Ascending aorta (tissue), 2 donors: ENCODE measurements at regions not wholly inside any gene's neighbourhood (a gene's known extent, or its start where the extent isn't known, plus 50 kb on each side); places are given as distances from the start of the nearest gene placed in this dataset.

Experiments
- DNase-seq, 2 donors: peaks; one replicate each; pipeline ENCODE4 v3.0.0-alpha.2; 2019; ENCODE audit warnings: low spot score in 2 of 2
- H3K27ac ChIP-seq, 2 donors: fragments of 200-600 bp; sonication (generic); one replicate each; pipeline ENCODE4 v1.5.1; 2016 to 2017; ENCODE audit warnings: mild to moderate bottlenecking in 1 of 2
- H3K27me3 ChIP-seq: fragments of 200-600 bp; sonication (generic); one replicate; pipeline ENCODE4 v1.5.1; 2017
- H3K36me3 ChIP-seq, 2 donors: fragments of 200-600 bp; sonication (generic); one replicate each; pipeline ENCODE4 v1.5.1; 2016
- H3K4me1 ChIP-seq, 2 donors: fragments of 200-600 bp; sonication (generic); one replicate each; pipeline ENCODE4 v1.5.1; 2016 to 2017; ENCODE audit warnings: mild to moderate bottlenecking in 1 of 2
- H3K4me3 ChIP-seq, 2 donors: fragments of 200-600 bp; sonication (generic); one replicate each; pipeline ENCODE4 v1.5.1; 2016 to 2017; ENCODE audit warnings: mild to moderate bottlenecking in 1 of 2
- H3K9me3 ChIP-seq, 2 donors: fragments of 200-600 bp; sonication (generic); one replicate each; pipeline ENCODE4 v1.5.1; 2016
- intact Hi-C: fragments of 100-400 bp; cut with DNase I; formaldehyde crosslinking; loops from one replicate; pipeline ENCODE4 v1.15.1; 2023
- TF ChIP-seq, protein P1 (sequence below), 3 experiments: fragments of 200-600 bp in 2 of 3; fragments of 450-650 bp in 1 of 3; sonication (generic) in 2 of 3; IDR thresholded peaks; one replicate each; pipeline ENCODE4 v1.5.1; 2016 to 2019; ENCODE audit warnings: antibody characterized with exemption in 3 of 3, mild to moderate bottlenecking in 1 of 3, moderate library complexity in 1 of 3

- no peak overlapping the region for H3K27ac ChIP-seq
Measured at GRCh38 chr6:103729658-103730057, 1130.1 kb downstream of the HACE1 start.

GRCh38 chr6:103723438-103724322 lies 1136.0 kb downstream of the HACE1 start:
- Histone ChIP-seq H3K4me3 (no peak overlapping the region), H3K9me3 (no peaks in the 10 kb centered on the region), H3K27ac (no peak overlapping the region), H3K27me3 (no peaks in the 10 kb centered on the region), H3K36me3 (no peaks in the 10 kb centered on the region), H3K4me1 (no peaks in the 10 kb centered on the region)
- intact Hi-C loops = no loop called here
- DNase-seq = no peak
- TF ChIP-seq, protein P1, sequence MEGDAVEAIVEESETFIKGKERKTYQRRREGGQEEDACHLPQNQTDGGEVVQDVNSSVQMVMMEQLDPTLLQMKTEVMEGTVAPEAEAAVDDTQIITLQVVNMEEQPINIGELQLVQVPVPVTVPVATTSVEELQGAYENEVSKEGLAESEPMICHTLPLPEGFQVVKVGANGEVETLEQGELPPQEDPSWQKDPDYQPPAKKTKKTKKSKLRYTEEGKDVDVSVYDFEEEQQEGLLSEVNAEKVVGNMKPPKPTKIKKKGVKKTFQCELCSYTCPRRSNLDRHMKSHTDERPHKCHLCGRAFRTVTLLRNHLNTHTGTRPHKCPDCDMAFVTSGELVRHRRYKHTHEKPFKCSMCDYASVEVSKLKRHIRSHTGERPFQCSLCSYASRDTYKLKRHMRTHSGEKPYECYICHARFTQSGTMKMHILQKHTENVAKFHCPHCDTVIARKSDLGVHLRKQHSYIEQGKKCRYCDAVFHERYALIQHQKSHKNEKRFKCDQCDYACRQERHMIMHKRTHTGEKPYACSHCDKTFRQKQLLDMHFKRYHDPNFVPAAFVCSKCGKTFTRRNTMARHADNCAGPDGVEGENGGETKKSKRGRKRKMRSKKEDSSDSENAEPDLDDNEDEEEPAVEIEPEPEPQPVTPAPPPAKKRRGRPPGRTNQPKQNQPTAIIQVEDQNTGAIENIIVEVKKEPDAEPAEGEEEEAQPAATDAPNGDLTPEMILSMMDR (IDR thresholded peaks at IDR 0.05) = no peak

More at GRCh38 chr6:103729658-103730057, 1130.1 kb downstream of the HACE1 start:
- TF ChIP-seq, protein P1 (IDR thresholded peaks at IDR 0.05) = no peak
- H3K36me3 ChIP-seq = no peaks in the 10 kb centered on the region
- no peak overlapping the region for H3K4me3 ChIP-seq
- H3K9me3 ChIP-seq = no peaks in the 10 kb centered on the region
- DNase-seq = no peak
- intact Hi-C loops = no loop called here
- no peaks in the 10 kb centered on the region for H3K4me1 ChIP-seq
- no peaks in the 10 kb centered on the region for H3K27me3 ChIP-seq

DNA sequence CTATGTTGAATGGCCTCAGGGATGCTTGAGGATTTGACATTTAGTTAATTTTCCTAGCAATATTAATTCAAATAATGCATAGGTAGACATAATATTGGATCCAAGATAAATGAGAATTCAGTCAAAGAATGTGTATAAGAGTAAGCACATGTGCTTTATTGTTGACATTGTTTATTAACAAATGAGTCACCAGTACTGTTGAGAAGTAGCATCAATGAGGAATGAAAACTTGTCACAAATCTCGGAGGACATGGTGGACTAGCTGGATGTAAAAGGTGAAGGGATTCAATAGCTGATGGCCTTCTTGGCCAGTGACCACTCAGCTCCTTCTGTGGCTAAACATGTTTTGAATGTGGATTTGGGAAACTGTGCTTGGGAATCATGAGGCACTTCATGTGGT lies 1137.0 kb downstream of the HACE1 start:
- no peaks in the 10 kb centered on the region for H3K9me3 ChIP-seq
- H3K36me3 ChIP-seq = no peaks in the 10 kb centered on the region
- no peak overlapping the region for H3K4me3 ChIP-seq
- no peak overlapping the region for H3K27ac ChIP-seq
- TF ChIP-seq, protein P1 (IDR thresholded peaks at IDR 0.05) = no peak
- no peak for DNase-seq
- intact Hi-C loops = no loop called here
- H3K27me3 ChIP-seq = no peaks in the 10 kb centered on the region
- no peaks in the 10 kb centered on the region for H3K4me1 ChIP-seq

DNA sequence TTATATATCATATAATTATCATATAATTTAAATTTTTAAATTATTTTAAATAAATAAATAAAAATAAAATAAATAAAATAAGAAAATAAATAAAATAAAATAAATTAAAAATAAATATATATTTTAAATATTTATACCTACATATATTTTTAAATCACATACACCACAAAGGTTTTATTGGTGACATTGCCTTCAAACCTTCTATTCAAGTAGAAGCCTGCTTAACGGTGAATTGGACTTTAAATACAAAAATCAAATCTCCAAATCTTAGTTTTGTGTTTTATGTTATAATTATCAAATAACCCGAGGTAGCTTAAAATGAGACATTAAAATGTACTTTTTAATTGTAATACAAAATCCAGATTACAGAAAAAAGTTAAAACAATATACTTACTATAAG lies 1137.8 kb downstream of the HACE1 start:
- H3K4me3 ChIP-seq = no peak overlapping the region
- H3K9me3 ChIP-seq = no peaks in the 10 kb centered on the region
- intact Hi-C loops = no loop called here
- H3K36me3 ChIP-seq = no peaks in the 10 kb centered on the region
- no peaks in the 10 kb centered on the region for H3K27me3 ChIP-seq
- TF ChIP-seq, protein P1 (IDR thresholded peaks at IDR 0.05) = no peak
- H3K27ac ChIP-seq = no peak overlapping the region
- DNase-seq = no peak
- H3K4me1 ChIP-seq = no peaks in the 10 kb centered on the region

DNA sequence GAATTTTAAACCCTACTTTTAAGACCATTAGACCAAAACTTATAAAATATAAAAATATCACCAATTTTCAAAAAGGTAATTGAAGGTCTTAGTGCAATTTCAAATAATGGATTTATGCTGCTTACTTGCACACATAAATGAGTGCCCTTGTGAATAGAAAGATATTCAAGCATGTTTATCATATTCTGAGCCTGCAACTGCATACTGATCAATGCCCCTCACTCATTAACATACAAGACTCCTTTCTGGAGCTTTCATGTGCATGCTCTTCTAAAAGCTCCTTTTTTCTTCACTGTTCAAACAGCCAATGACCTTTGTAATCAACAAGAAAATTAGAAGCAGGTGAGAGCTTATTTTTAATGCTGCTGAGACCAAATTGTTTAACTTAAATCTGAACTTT lies 1139.3 kb downstream of the HACE1 start:
- TF ChIP-seq, protein P1 (IDR thresholded peaks at IDR 0.05) = no peak
- intact Hi-C loops = no loop called here
- no peak for DNase-seq
- H3K4me3 ChIP-seq = no peak overlapping the region
- H3K4me1 ChIP-seq = no peaks in the 10 kb centered on the region
- no peak overlapping the region for H3K27ac ChIP-seq
- H3K36me3 ChIP-seq = no peaks in the 10 kb centered on the region
- no peaks in the 10 kb centered on the region for H3K9me3 ChIP-seq
- H3K27me3 ChIP-seq = no peaks in the 10 kb centered on the region
